GM10248 (cell line): ENCODE measurements at regions not wholly inside any gene's neighbourhood (a gene's known extent, or its start where the extent isn't known, plus 50 kb on each side); places are given as distances from the start of the nearest gene placed in this dataset.

Source experiments
- CTCF ChIA-PET: fragments of 300-600 bp; sonication (Branson Sonifier 250); formaldehyde crosslinking; extraction: SDS; loops from one replicate; lab custom pipeline; 2021; ENCODE audit warnings: antibody characterized with exemption; lab: Yijun Ruan, JAX
- POLR2A ChIA-PET: fragments of 350-650 bp; sonication (Branson Sonifier 250); formaldehyde crosslinking; extraction: SDS; loops from one replicate; lab custom pipeline; 2020; ENCODE audit warnings: antibody characterized with exemption; lab: Yijun Ruan, JAX
- DNase-seq: peaks from one replicate; pipeline ENCODE4 v3.0.0; 2012; ENCODE audit errors: extremely low spot score
- CTCF ChIP-seq: IDR thresholded peaks from 2 replicates; pipeline ENCODE4 v1.5.1; 2012; ENCODE audit warnings: mild to moderate bottlenecking, low read depth; ENCODE audit errors: extremely low read depth, missing control alignments, control extremely low read depth

GRCh38 chr2:195313962-195314361 is 343.1 kb upstream of the SLC39A10 start:
- ChIA-PET POLR2A (no interaction called here), CTCF (no interaction called here)
- no peak for DNase-seq
- no peak for TF ChIP-seq CTCF

- DNase-seq = no peak
- POLR2A ChIA-PET = no interaction called here
- TF ChIP-seq CTCF = no peak
- CTCF ChIA-PET = interaction anchor here (2.2 kb wide), 1 partner anchor 14 kb away, joined by 5 read pairs; no protein-coding TSS in a partner anchor
Measured at GRCh38 chr2:195312662-195313061, 344.4 kb upstream of the SLC39A10 start.

- ChIA-PET POLR2A (no interaction called here), CTCF (interaction anchor here (1.1 to 1.7 kb wide), 3 partner anchors 9 to 17 kb away, joined by 4 to 5 read pairs (median 4); no protein-coding TSS in a partner anchor)
- no peak for DNase-seq
- TF ChIP-seq CTCF = no peak
Measured at GRCh38 chr2:195308163-195308562, 348.9 kb upstream of the SLC39A10 start.

DNA sequence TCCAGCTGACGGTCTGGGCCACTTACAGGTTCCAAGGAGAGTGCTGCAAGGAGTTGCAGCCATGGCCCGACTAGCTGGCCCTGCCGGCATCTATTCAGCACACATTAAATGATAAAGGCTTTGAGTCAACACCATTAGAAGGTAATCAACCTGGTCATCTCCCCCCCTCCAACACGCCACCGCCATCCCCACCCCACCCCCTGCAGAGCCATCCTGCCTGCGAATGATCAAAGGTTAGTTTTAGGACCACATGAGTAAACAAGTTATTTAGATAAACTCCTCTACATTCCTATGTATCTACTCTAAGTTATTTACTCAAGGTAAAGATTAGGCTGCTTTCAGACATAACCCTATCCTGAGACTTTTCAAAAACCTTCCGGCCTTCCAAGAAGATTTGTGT is 349.3 kb upstream of the SLC39A10 start:
- ChIA-PET CTCF (interaction anchor here (1.1 to 1.7 kb wide), 3 partner anchors 9 to 17 kb away, joined by 4 to 5 read pairs (median 4); no protein-coding TSS in a partner anchor), POLR2A (no interaction called here)
- no peak for TF ChIP-seq CTCF
- DNase-seq = no peak

- DNase-seq = no peak
- peak; percentile 22 for TF ChIP-seq CTCF
- POLR2A ChIA-PET = no interaction called here
- CTCF ChIA-PET = no interaction called here
Measured at GRCh38 chr2:195304310-195304709, 352.7 kb upstream of the SLC39A10 start.

- ChIA-PET CTCF (no interaction called here), POLR2A (no interaction called here)
- no peak for TF ChIP-seq CTCF
- no peak for DNase-seq
Measured at GRCh38 chr2:195300631-195301030, 356.4 kb upstream of the SLC39A10 start.

DNA sequence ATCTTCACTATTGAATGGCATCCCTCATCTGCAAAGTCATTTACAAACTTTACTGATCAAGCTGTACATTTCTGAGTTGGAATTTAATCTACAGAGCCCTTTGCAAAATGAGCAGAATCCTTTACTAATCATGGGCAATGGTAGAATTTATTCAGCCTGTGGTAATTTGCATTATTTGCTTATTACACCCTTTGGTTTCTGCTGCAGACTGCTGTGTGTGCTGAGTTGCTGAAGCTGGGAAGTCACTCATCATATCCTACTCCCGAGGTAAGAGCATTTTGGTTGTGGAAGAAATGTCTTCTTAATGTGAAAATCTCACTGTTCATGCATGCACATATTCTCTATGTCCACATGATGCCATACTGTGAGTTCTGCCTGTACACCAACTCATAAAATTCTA is 357.4 kb upstream of the SLC39A10 start:
- no peak for DNase-seq
- CTCF ChIA-PET = interaction anchor here (1.1 to 1.7 kb wide), 3 partner anchors 8 to 769 kb away, joined by 3 to 5 read pairs (median 4); partner anchors contain the start of gene DNAH7
- POLR2A ChIA-PET = no interaction called here

More for the DNA sequence above, 357.4 kb upstream of the SLC39A10 start:
- TF ChIP-seq CTCF = no peak
